Type B pancreatic cell (in vitro differentiated cells): ENCODE measurements at regions not wholly inside any gene's neighbourhood (a gene's known extent, or its start where the extent isn't known, plus 50 kb on each side); places are given as distances from the start of the nearest gene placed in this dataset.

Experiments used
- DNase-seq: peaks from one replicate; pipeline ENCODE4 v3.0.0; 2021; ENCODE audit warnings: mixed read lengths; ENCODE audit not compliant: unreplicated experiment; ENCODE audit errors: extremely low spot score
- H3K27ac Mint-ChIP-seq: 2 replicates; pipeline ENCODE4 v1.8.0; 2021; ENCODE audit warnings: mild to moderate bottlenecking, mixed read lengths
- H3K27me3 Mint-ChIP-seq: 2 replicates; pipeline ENCODE4 v1.8.0; 2021; ENCODE audit warnings: mixed read lengths
- H3K36me3 Mint-ChIP-seq: 2 replicates; pipeline ENCODE4 v1.8.0; 2021; ENCODE audit warnings: mixed read lengths
- H3K4me1 Mint-ChIP-seq: one replicate; pipeline ENCODE4 v1.8.0; 2021; ENCODE audit warnings: mixed read lengths; ENCODE audit not compliant: unreplicated experiment
- H3K4me3 Mint-ChIP-seq: 2 replicates; pipeline ENCODE4 v1.8.0; 2021; ENCODE audit warnings: mild to moderate bottlenecking, mixed read lengths
- H3K9me3 Mint-ChIP-seq: 2 replicates; pipeline ENCODE4 v1.8.0; 2021; ENCODE audit warnings: mixed read lengths
- TF ChIP-seq, protein P1 (sequence below): fragments of 200-600 bp; sonication (generic); conservative IDR thresholded peaks from 2 replicates; pipeline ENCODE4 v1.5.0; 2021; ENCODE audit warnings: antibody characterized with exemption, mild to moderate bottlenecking

DNA sequence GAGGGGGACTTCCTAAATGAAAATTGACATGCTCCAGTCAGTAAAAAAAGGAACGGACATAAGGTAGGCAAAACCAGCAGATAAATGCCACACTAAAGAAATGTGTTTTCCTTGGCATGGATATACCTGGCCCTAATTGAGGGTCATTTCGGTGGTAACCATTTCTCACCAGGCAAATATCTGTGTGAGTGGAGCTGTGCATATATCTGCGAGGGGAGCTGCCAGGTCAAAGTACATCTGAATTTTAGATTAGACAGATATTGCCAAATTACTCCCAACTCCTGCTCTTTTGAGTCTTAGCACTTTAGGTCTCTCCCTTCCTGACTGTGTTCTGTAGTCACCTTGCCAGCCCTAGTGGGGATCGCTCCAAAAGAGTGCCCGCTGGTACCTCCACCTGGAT, 204.2 kb downstream of the SH3BP4 start:
- Mint-ChIP-seq H3K36me3 (no peaks in the 10 kb centered on the region), H3K4me1 (peaks cover 7% of the 10 kb centered on the region), H3K27me3 (peaks cover 15% of the 10 kb centered on the region), H3K9me3 (peaks cover 9% of the 10 kb centered on the region), H3K27ac (no peak overlapping the region), H3K4me3 (no peak overlapping the region)
- TF ChIP-seq, protein P1, sequence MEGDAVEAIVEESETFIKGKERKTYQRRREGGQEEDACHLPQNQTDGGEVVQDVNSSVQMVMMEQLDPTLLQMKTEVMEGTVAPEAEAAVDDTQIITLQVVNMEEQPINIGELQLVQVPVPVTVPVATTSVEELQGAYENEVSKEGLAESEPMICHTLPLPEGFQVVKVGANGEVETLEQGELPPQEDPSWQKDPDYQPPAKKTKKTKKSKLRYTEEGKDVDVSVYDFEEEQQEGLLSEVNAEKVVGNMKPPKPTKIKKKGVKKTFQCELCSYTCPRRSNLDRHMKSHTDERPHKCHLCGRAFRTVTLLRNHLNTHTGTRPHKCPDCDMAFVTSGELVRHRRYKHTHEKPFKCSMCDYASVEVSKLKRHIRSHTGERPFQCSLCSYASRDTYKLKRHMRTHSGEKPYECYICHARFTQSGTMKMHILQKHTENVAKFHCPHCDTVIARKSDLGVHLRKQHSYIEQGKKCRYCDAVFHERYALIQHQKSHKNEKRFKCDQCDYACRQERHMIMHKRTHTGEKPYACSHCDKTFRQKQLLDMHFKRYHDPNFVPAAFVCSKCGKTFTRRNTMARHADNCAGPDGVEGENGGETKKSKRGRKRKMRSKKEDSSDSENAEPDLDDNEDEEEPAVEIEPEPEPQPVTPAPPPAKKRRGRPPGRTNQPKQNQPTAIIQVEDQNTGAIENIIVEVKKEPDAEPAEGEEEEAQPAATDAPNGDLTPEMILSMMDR = no peak
- no peak for DNase-seq

DNA sequence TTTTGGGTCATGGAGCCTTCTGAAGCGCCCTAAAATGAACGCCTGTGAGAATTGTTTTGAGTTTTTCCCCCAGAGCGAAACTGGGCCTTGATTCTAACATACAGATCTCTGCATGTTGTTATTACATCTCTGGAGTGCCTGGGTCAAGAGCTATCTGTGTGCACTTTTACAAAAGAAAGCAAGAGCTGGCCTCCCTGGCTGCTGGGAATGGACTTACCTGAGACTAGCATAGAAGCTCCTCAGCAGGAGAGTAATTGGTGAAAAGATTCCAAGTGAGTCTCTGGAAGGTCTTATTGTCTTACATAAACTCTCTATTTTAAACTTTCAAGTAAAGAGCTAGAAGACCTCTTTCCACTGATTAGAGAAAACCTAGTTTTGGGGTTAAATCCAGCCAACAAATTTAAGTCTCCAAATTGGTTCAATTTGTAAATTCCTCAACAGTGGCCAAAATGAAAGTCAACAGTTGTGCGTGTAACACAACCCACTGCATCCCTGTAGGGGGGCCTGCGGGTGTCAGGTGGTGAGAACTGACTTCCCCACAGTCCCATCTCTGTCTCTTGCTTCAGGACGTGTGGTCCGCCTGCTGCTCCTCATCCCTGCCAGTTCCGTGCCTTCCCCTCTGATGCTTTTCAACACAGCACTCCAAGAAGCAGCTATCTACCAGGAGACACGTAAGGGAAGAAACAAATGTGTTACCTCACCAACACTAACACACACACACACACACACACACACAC, 206.1 kb downstream of the SH3BP4 start:
- Mint-ChIP-seq H3K27me3 (peaks cover 11% of the 10 kb centered on the region), H3K9me3 (peaks cover 9% of the 10 kb centered on the region), H3K36me3 (no peaks in the 10 kb centered on the region), H3K4me1 (peaks cover 7% of the 10 kb centered on the region), H3K27ac (no peak overlapping the region), H3K4me3 (no peak overlapping the region)
- TF ChIP-seq, protein P1 = no peak
- DNase-seq = no peak

DNA sequence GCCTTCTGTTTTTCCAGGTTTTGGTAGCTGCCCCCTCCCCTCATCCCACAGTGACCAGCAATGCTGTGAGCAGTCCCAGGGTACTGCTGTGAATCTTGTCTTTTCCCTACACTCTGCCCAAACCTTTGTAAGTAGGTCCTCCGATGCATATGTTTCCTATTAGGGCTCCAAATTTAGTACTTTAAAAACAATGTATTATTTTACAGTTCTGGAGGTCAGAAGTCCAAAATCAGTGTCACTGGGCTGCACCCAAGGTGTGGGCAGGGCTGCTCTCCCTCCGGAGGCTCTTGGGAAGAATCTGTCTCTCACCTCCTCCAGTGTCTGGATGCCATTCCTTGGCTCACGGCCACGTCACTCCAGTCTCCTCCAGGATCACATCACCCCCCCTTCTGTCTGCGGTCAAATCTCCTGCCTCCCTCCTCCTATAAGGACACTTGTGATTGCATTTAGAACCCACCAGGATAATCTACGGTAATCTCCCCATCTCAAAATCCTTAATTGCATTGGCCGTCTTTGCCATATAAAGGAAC, 208.5 kb downstream of the SH3BP4 start:
- H3K4me1 Mint-ChIP-seq = peaks cover 7% of the 10 kb centered on the region
- H3K4me3 Mint-ChIP-seq = no peak overlapping the region
- no peaks in the 10 kb centered on the region for H3K36me3 Mint-ChIP-seq
- H3K27ac Mint-ChIP-seq = peak overlapping the region; percentile 12
- peaks cover 9% of the 10 kb centered on the region for H3K9me3 Mint-ChIP-seq
- TF ChIP-seq, protein P1 = no peak
- peaks cover 14% of the 10 kb centered on the region for H3K27me3 Mint-ChIP-seq
- no peak for DNase-seq

DNA sequence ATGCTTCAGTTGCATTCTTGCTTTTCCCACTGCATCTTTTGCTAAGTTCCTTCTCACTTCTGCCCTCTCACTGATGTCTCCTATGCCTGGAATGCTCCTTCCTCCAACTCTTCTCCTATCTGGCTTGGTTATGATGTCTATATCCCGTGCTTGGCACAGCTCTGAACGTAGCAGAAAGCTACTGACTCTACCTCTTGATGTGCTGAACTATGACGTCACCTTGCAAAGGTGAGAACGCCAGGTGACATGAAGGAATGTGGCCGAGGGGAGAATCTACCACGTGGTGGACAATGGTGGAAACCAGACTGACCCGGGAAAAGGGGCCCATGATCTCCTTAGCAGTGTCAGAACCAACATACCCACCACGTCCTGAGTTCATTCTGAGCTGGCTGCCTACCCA, 209.7 kb downstream of the SH3BP4 start:
- Mint-ChIP-seq H3K4me1 (peaks cover 7% of the 10 kb centered on the region), H3K36me3 (no peaks in the 10 kb centered on the region), H3K9me3 (peaks cover 9% of the 10 kb centered on the region), H3K27me3 (peaks cover 14% of the 10 kb centered on the region), H3K27ac (no peak overlapping the region), H3K4me3 (no peak overlapping the region)
- no peak for DNase-seq
- TF ChIP-seq, protein P1 = no peak

DNA sequence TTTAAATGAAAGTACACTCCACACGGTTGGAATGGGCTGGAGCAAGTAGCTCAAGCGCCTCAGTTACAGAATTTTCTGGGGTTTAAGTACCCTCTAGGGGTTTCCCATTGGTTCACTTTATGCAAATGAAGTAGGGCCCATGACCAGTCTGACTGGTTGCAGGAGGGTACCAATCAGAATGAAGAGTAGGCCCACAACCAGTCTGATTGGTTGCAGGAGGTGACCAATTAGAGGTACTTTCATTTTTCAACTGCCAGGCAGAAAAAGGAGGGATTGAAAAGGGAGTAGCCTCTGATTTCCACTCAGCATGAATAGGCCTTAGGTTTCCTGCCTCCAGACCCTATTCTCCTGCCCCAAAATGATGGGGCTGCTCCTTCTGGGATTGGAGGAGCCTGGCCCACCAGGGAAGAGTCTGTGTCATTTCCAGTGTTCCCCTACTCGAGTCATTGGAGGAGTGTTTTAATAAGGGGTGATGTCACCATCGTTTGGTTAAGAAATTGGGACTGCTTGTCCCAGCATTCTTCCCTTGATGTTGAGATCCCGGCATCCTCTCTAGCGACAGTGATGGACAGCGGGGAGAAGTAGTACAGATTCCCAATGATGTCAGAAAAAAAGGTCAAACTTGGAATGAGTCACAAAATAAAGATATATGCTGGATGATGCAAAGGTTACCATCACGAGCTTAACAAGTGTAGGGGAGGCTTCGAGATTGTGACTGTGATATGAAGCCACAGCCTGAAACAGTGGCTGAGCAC, 210.4 kb downstream of the SH3BP4 start:
- H3K4me1 Mint-ChIP-seq = peaks cover 7% of the 10 kb centered on the region
- no peaks in the 10 kb centered on the region for H3K36me3 Mint-ChIP-seq
- TF ChIP-seq, protein P1 = no peak
- no peak overlapping the region for H3K4me3 Mint-ChIP-seq
- H3K27ac Mint-ChIP-seq = no peak overlapping the region
- DNase-seq = no peak
- H3K27me3 Mint-ChIP-seq = peaks cover 11% of the 10 kb centered on the region
- H3K9me3 Mint-ChIP-seq = peaks cover 9% of the 10 kb centered on the region
